Osteoblast (primary cell): ENCODE measurements at regions not wholly inside any gene's neighbourhood (a gene's known extent, or its start where the extent isn't known, plus 50 kb on each side); places are given as distances from the start of the nearest gene placed in this dataset.

Experiments
- DNase-seq: peaks from one replicate; pipeline ENCODE4 v3.0.0; 2011; ENCODE audit warnings: low spot score, mixed read lengths; ENCODE audit not compliant: insufficient read length; ENCODE audit errors: missing footprints
- H2AFZ ChIP-seq: 2 replicates; pipeline ENCODE4 v1.6.0; 2011; ENCODE audit warnings: mild to moderate bottlenecking, low read length
- H3K27ac ChIP-seq: 2 replicates; pipeline ENCODE4 v1.5.1; 2011; ENCODE audit warnings: mild to moderate bottlenecking, low read depth, low read length, moderate library complexity
- H3K27me3 ChIP-seq: 2 replicates; pipeline ENCODE4 v1.6.0; 2012; ENCODE audit warnings: mild to moderate bottlenecking, control low read depth, inconsistent platforms, low read length, moderate library complexity; ENCODE audit not compliant: insufficient read depth
- H3K36me3 ChIP-seq: 2 replicates; pipeline ENCODE4 v1.5.1; 2011; ENCODE audit warnings: mild to moderate bottlenecking, low read length, control low read depth, moderate library complexity; ENCODE audit not compliant: insufficient read depth
- H3K4me1 ChIP-seq: 2 replicates; pipeline ENCODE4 v1.5.1; 2011; ENCODE audit warnings: mild to moderate bottlenecking, low read length, control low read depth, moderate library complexity; ENCODE audit not compliant: insufficient read depth
- H3K4me2 ChIP-seq: 2 replicates; pipeline ENCODE4 v1.6.0; 2011; ENCODE audit warnings: mild to moderate bottlenecking, low read length; ENCODE audit not compliant: insufficient read depth
- H3K4me3 ChIP-seq: fragments of 200-600 bp; sonication (generic); 3 replicates; pipeline ENCODE4 v1.5.1; 2012; ENCODE audit warnings: mild to moderate bottlenecking, low read length, inconsistent platforms; ENCODE audit not compliant: insufficient read depth
- H3K79me2 ChIP-seq: 2 replicates; pipeline ENCODE4 v1.6.0; 2012; ENCODE audit warnings: mild to moderate bottlenecking, low read length, control low read depth, inconsistent platforms; ENCODE audit not compliant: insufficient read depth
- H3K9me3 ChIP-seq: 2 replicates; pipeline ENCODE4 v1.5.1; 2011; ENCODE audit warnings: low read depth, low read length, control low read depth
- H4K20me1 ChIP-seq: 2 replicates; pipeline ENCODE4 v1.6.0; 2012; ENCODE audit warnings: mild to moderate bottlenecking, low read length, control low read depth; ENCODE audit not compliant: insufficient read depth
- TF ChIP-seq, protein P1 (sequence below): IDR thresholded peaks from 2 replicates; pipeline ENCODE4 v1.5.1; 2011; ENCODE audit warnings: mild to moderate bottlenecking, low read depth, low read length, moderate library complexity; ENCODE audit errors: extremely low read depth

DNA sequence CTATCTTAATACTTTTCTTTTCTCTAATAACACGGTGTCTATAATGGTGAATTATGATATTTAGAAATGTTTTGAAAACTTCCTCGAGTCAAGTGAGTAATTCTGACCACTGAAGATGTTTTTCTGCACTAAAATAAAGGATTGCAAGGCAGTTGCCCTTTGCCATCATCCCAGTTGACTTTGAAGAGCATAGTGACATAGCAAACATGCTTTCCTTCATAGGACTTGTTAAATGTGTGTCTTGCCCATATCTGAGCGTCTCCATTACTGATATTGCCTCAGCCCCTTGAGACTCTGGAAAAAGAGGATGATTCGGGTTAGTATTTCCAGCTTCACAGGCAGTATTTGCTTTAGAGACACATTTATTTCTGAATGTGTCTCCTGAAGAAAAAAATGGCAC is 125.2 kb upstream of the MCHR2 start:
- no peak overlapping the region for H3K4me2 ChIP-seq
- H3K36me3 ChIP-seq = no peaks in the 10 kb centered on the region
- no peak overlapping the region for H3K4me3 ChIP-seq
- H3K27ac ChIP-seq = no peak overlapping the region
- no peak overlapping the region for H2AFZ ChIP-seq
- DNase-seq = no peak
- TF ChIP-seq, protein P1, sequence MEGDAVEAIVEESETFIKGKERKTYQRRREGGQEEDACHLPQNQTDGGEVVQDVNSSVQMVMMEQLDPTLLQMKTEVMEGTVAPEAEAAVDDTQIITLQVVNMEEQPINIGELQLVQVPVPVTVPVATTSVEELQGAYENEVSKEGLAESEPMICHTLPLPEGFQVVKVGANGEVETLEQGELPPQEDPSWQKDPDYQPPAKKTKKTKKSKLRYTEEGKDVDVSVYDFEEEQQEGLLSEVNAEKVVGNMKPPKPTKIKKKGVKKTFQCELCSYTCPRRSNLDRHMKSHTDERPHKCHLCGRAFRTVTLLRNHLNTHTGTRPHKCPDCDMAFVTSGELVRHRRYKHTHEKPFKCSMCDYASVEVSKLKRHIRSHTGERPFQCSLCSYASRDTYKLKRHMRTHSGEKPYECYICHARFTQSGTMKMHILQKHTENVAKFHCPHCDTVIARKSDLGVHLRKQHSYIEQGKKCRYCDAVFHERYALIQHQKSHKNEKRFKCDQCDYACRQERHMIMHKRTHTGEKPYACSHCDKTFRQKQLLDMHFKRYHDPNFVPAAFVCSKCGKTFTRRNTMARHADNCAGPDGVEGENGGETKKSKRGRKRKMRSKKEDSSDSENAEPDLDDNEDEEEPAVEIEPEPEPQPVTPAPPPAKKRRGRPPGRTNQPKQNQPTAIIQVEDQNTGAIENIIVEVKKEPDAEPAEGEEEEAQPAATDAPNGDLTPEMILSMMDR = no peak
- H4K20me1 ChIP-seq = no peaks in the 10 kb centered on the region
- H3K79me2 ChIP-seq = no peaks in the 10 kb centered on the region
- no peaks in the 10 kb centered on the region for H3K4me1 ChIP-seq
- peaks cover 6% of the 10 kb centered on the region for H3K27me3 ChIP-seq
- H3K9me3 ChIP-seq = no peaks in the 10 kb centered on the region

- DNase-seq = no peak
- Histone ChIP-seq H3K4me2 (no peak overlapping the region), H4K20me1 (no peaks in the 10 kb centered on the region), H3K27ac (no peak overlapping the region), H3K79me2 (no peaks in the 10 kb centered on the region), H3K27me3 (peaks cover 8% of the 10 kb centered on the region), H3K4me1 (no peaks in the 10 kb centered on the region), H2AFZ (no peak overlapping the region), H3K4me3 (no peak overlapping the region), H3K9me3 (no peaks in the 10 kb centered on the region), H3K36me3 (no peaks in the 10 kb centered on the region)
- TF ChIP-seq, protein P1 = no peak
These were observed 124.3 kb upstream of the MCHR2 start for GRCh38 chr6:100118301-100118700.

DNA sequence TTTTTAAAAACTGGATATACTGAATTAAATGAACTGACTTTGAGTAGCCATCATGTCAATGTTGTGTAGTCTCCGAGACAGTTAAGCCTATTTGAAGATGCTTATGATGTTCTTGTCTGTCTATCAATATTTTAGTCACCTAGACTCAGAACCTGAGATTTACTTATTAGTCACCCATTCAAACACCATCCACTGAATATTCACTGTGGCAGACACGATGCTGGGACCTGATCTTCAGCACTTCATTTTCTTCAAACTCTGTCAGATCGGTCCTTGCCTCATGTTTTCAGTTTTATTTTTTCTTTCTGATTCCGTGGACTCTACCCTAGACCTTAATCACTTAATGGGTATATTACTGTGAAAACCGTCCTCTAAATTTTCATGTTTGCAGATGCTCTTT is 123.7 kb upstream of the MCHR2 start:
- Histone ChIP-seq H3K4me1 (no peaks in the 10 kb centered on the region), H3K4me2 (no peak overlapping the region), H3K9me3 (no peaks in the 10 kb centered on the region), H3K79me2 (no peaks in the 10 kb centered on the region), H3K27ac (no peak overlapping the region), H4K20me1 (no peaks in the 10 kb centered on the region), H3K27me3 (peaks cover 11% of the 10 kb centered on the region), H2AFZ (no peak overlapping the region), H3K4me3 (no peak overlapping the region), H3K36me3 (no peaks in the 10 kb centered on the region)
- DNase-seq = no peak
- TF ChIP-seq, protein P1 = no peak

- no peak overlapping the region for H3K4me2 ChIP-seq
- TF ChIP-seq, protein P1 = peak; percentile 77
- no peak overlapping the region for H3K27ac ChIP-seq
- H3K79me2 ChIP-seq = no peaks in the 10 kb centered on the region
- no peak overlapping the region for H3K4me3 ChIP-seq
- H2AFZ ChIP-seq = no peak overlapping the region
- H4K20me1 ChIP-seq = no peaks in the 10 kb centered on the region
- no peak for DNase-seq
- no peaks in the 10 kb centered on the region for H3K36me3 ChIP-seq
- H3K27me3 ChIP-seq = peaks cover 11% of the 10 kb centered on the region
- H3K4me1 ChIP-seq = no peaks in the 10 kb centered on the region
- no peaks in the 10 kb centered on the region for H3K9me3 ChIP-seq
These were observed 122.6 kb upstream of the MCHR2 start for GRCh38 chr6:100116411-100117194.
